Neuronal stem cell (in vitro differentiated cells): ENCODE measurements at regions not wholly inside any gene's neighbourhood (a gene's known extent, or its start where the extent isn't known, plus 50 kb on each side); places are given as distances from the start of the nearest gene placed in this dataset.

Source experiments
- DNase-seq: peaks from one replicate; pipeline ENCODE4 v3.0.0-alpha.2; 2013; ENCODE audit warnings: low spot score
- H2AFZ ChIP-seq: one replicate; pipeline ENCODE4 v1.6.1; 2013; ENCODE audit warnings: mild to moderate bottlenecking, low read length, inconsistent platforms
- H2AK5ac ChIP-seq: 2 replicates; pipeline ENCODE4 v1.6.1; 2013; ENCODE audit warnings: low read depth, mild to moderate bottlenecking, inconsistent platforms, low read length, moderate library complexity, mixed read lengths
- H2BK120ac ChIP-seq: 2 replicates; pipeline ENCODE4 v1.6.1; 2013; ENCODE audit warnings: low read depth, mild to moderate bottlenecking, inconsistent platforms, low read length, moderate library complexity, mixed read lengths
- H2BK12ac ChIP-seq: one replicate; pipeline ENCODE4 v1.6.1; 2013; ENCODE audit warnings: low read length, inconsistent platforms
- H2BK15ac ChIP-seq: 2 replicates; pipeline ENCODE4 v1.6.1; 2013; ENCODE audit warnings: mild to moderate bottlenecking, low read length, inconsistent platforms, mixed read lengths
- H2BK5ac ChIP-seq: one replicate; pipeline ENCODE4 v1.6.1; 2013; ENCODE audit warnings: inconsistent platforms, mild to moderate bottlenecking, low read length, moderate library complexity
- H3K14ac ChIP-seq: one replicate; pipeline ENCODE4 v1.6.1; 2013; ENCODE audit warnings: low read length, inconsistent platforms
- H3K18ac ChIP-seq: 2 replicates; pipeline ENCODE4 v1.6.1; 2013; ENCODE audit warnings: low read length, inconsistent platforms
- H3K23ac ChIP-seq: 2 replicates; pipeline ENCODE4 v1.6.1; 2013; ENCODE audit warnings: low read depth, mild to moderate bottlenecking, mixed read lengths, low read length, inconsistent platforms; ENCODE audit not compliant: poor library complexity
- H3K27ac ChIP-seq: replicated peaks from 3 replicates; pipeline ENCODE4 v1.5.1; 2013; ENCODE audit warnings: low read length, inconsistent platforms
- H3K27me3 ChIP-seq, 3 experiments: 2 replicates each; pipeline ENCODE4 v1.6.1; 2013; ENCODE audit warnings: low read length in 3 of 3, mild to moderate bottlenecking in 2 of 3, inconsistent platforms in 1 of 3, low read depth in 1 of 3, mixed read lengths in 1 of 3, moderate library complexity in 1 of 3; ENCODE audit not compliant: control insufficient read depth in 3 of 3, insufficient read depth in 3 of 3
- H3K36me3 ChIP-seq, 2 donors: replicated peaks in 1 of 2; 2 replicates each; pipeline ENCODE4 v1.6.1; 2013; ENCODE audit warnings: low read length in 2 of 2; ENCODE audit not compliant: control insufficient read depth in 2 of 2, insufficient read depth in 2 of 2
- H3K4ac ChIP-seq: 2 replicates; pipeline ENCODE4 v1.6.1; 2013; ENCODE audit warnings: inconsistent platforms, mild to moderate bottlenecking, low read length, moderate library complexity
- H3K4me1 ChIP-seq, 2 donors: 1 replicate in 1 of 2; 2 replicates in 1 of 2; pipeline ENCODE4 v1.6.1; 2013; ENCODE audit warnings: low read length in 2 of 2, low read depth in 1 of 2; ENCODE audit not compliant: control insufficient read depth in 2 of 2, insufficient read depth in 1 of 2
- H3K4me2 ChIP-seq: one replicate; pipeline ENCODE4 v1.6.1; 2013; ENCODE audit warnings: mild to moderate bottlenecking, low read length, inconsistent platforms; ENCODE audit not compliant: insufficient read depth, poor library complexity, severe bottlenecking
- H3K4me3 ChIP-seq, 2 donors: 2 replicates each; pipeline ENCODE4 v1.5.1; 2013; ENCODE audit warnings: low read length in 2 of 2, mild to moderate bottlenecking in 2 of 2, inconsistent platforms in 1 of 2, moderate library complexity in 1 of 2
- H3K79me1 ChIP-seq: one replicate; pipeline ENCODE4 v1.6.1; 2013; ENCODE audit warnings: low read depth, mild to moderate bottlenecking, inconsistent platforms, low read length, moderate library complexity
- H3K9ac ChIP-seq: one replicate; pipeline ENCODE4 v1.6.1; 2013; ENCODE audit warnings: mild to moderate bottlenecking, low read depth, low read length, inconsistent platforms; ENCODE audit not compliant: poor library complexity
- H3K9me3 ChIP-seq, 2 donors: replicated peaks in 1 of 2; 2 replicates each; pipeline versions ENCODE3 to v1.6.1; 2013; ENCODE audit warnings: low read length in 2 of 2, mild to moderate bottlenecking in 2 of 2, inconsistent platforms in 1 of 2, low read depth in 1 of 2, mixed read lengths in 1 of 2, moderate library complexity in 1 of 2; ENCODE audit not compliant: control insufficient read depth in 2 of 2, insufficient read depth in 1 of 2
- H4K8ac ChIP-seq: one replicate; pipeline ENCODE4 v1.6.1; 2013; ENCODE audit warnings: low read depth, mild to moderate bottlenecking, inconsistent platforms, low read length, moderate library complexity
- H4K91ac ChIP-seq: one replicate; pipeline ENCODE4 v1.6.1; 2013; ENCODE audit warnings: low read length, low read depth, mild to moderate bottlenecking, inconsistent platforms; ENCODE audit not compliant: poor library complexity
- WGBS, 2 donors: extraction: QIAGEN DNeasy Blood & Tissue Kit; methylation state at CpG; one replicate each; pipeline ENCODE4 v1.1.7; 2013; ENCODE audit warnings: missing lambda C conversion rate in 2 of 2, mixed read lengths in 1 of 2; ENCODE audit not compliant: insufficient read length in 2 of 2, insufficient replicate concordance in 1 of 2; ENCODE audit errors: extremely low coverage in 2 of 2; 5-methylcytosine and 5-hydroxymethylcytosine counted together

- Histone ChIP-seq H2BK120ac (no peak overlapping the region), H2BK12ac (no peak overlapping the region), H3K4ac (no peak overlapping the region), H3K9ac (no peak overlapping the region), H3K27ac (no peak overlapping the region), H3K4me1 (no peaks in the 10 kb centered on the region), H4K8ac (no peak overlapping the region), H3K79me1 (no peaks in the 10 kb centered on the region), H4K91ac (no peak overlapping the region), H3K4me2 (no peak overlapping the region), H2BK15ac (no peak overlapping the region), H3K9me3 (no peaks in the 10 kb centered on the region), H3K18ac (no peak overlapping the region), H2BK5ac (no peak overlapping the region), H2AK5ac (no peak overlapping the region), H2AFZ (no peak overlapping the region), H3K27me3 (no peaks in the 10 kb centered on the region), H3K23ac (no peak overlapping the region), H3K14ac (no peak overlapping the region), H3K4me3 (no peak overlapping the region), H3K36me3 (no peaks in the 10 kb centered on the region)
- no peak for DNase-seq
- WGBS, 2 donors, result 100% methylated on average over 1 of the region's 7 CpGs; no CpG with 5 or more reads in 1 of the 2 donors
Observed at GRCh38 chrX:5031792-5032191, 1196.9 kb downstream of the NLGN4X start.

GRCh38 chrX:5015451-5015850, 1213.2 kb downstream of the NLGN4X start:
- Histone ChIP-seq H3K4me1 (no peaks in the 10 kb centered on the region), H3K9me3 (no peaks in the 10 kb centered on the region), H3K4ac (no peak overlapping the region), H4K8ac (no peak overlapping the region), H3K36me3 (no peaks in the 10 kb centered on the region), H2BK120ac (no peak overlapping the region), H3K18ac (no peak overlapping the region), H2BK5ac (no peak overlapping the region), H3K27ac (no peak overlapping the region), H3K14ac (no peak overlapping the region), H3K23ac (no peak overlapping the region), H3K4me2 (no peak overlapping the region), H2BK12ac (no peak overlapping the region), H3K27me3 (no peaks in the 10 kb centered on the region), H3K9ac (no peak overlapping the region), H3K79me1 (no peaks in the 10 kb centered on the region), H3K4me3 (no peak overlapping the region), H2AK5ac (no peak overlapping the region), H2BK15ac (no peak overlapping the region), H4K91ac (no peak overlapping the region), H2AFZ (no peak overlapping the region)
- no CpG with 5 or more reads among the region's 2 CpGs for WGBS, 2 donors
- DNase-seq, result no peak

- no peak for DNase-seq
- Histone ChIP-seq H3K4me3 (no peak overlapping the region), H4K91ac (no peak overlapping the region), H3K4me2 (no peak overlapping the region), H3K18ac (no peak overlapping the region), H2AFZ (no peak overlapping the region), H2BK5ac (no peak overlapping the region), H3K4me1 (no peaks in the 10 kb centered on the region), H2BK15ac (no peak overlapping the region), H2BK120ac (no peak overlapping the region), H2AK5ac (no peak overlapping the region), H3K4ac (no peak overlapping the region), H3K23ac (no peak overlapping the region), H3K9me3 (no peaks in the 10 kb centered on the region), H4K8ac (no peak overlapping the region), H3K79me1 (no peaks in the 10 kb centered on the region), H3K14ac (no peak overlapping the region), H2BK12ac (no peak overlapping the region), H3K9ac (no peak overlapping the region), H3K27me3 (no peaks in the 10 kb centered on the region), H3K36me3 (no peaks in the 10 kb centered on the region), H3K27ac (no peak overlapping the region)
- no CpG with 5 or more reads among the region's 1 CpG for WGBS, 2 donors
Observed at GRCh38 chrX:4994855-4995254, 1233.8 kb downstream of the NLGN4X start.

- Histone ChIP-seq H3K79me1 (no peaks in the 10 kb centered on the region), H3K9ac (no peak overlapping the region), H3K27me3 (no peaks in the 10 kb centered on the region), H3K23ac (no peak overlapping the region), H2BK12ac (no peak overlapping the region), H3K14ac (no peak overlapping the region), H2AK5ac (no peak overlapping the region), H4K91ac (no peak overlapping the region), H3K18ac (no peak overlapping the region), H3K9me3 (no peaks in the 10 kb centered on the region), H2BK15ac (no peak overlapping the region), H2BK120ac (no peak overlapping the region), H3K4ac (no peak overlapping the region), H2AFZ (no peak overlapping the region), H3K4me3 (no peak overlapping the region), H3K4me2 (no peak overlapping the region), H3K27ac (no peak overlapping the region), H2BK5ac (no peak overlapping the region), H4K8ac (no peak overlapping the region), H3K36me3 (no peaks in the 10 kb centered on the region), H3K4me1 (no peaks in the 10 kb centered on the region)
- no peak for DNase-seq
- WGBS, 2 donors, result no CpG with 5 or more reads among the region's 1 CpG
Observed at GRCh38 chrX:4978613-4979012, 1250.1 kb downstream of the NLGN4X start.
